ENCODE measurements at regions not wholly inside any gene's neighbourhood (a gene's known extent, or its start where the extent isn't known, plus 50 kb on each side); places are given as distances from the start of the nearest gene placed in this dataset.

- DNase-seq (ENCODE audit: low read depth): no peak
These were observed 91.7 kb upstream of the MAP3K4 start for GRCh38 chr6:160899671-160900430.

- DNase-seq (ENCODE audit: low read depth): no peak
These were observed 79.6 kb upstream of the MAP3K4 start for GRCh38 chr6:160911949-160912348.

GRCh38 chr6:160912411-160912810, 79.2 kb upstream of the MAP3K4 start:
- DNase-seq (ENCODE audit: low read depth): no peak

- DNase-seq (ENCODE audit: low read depth): no peak
These were observed 74.0 kb upstream of the MAP3K4 start for GRCh38 chr6:160917572-160917971.

GRCh38 chr6:160919723-160920440, 71.7 kb upstream of the MAP3K4 start:
- peak; percentile 34 for DNase-seq (ENCODE audit: low read depth)

- no peak for DNase-seq (ENCODE audit: low read depth)
These were observed 70.5 kb upstream of the MAP3K4 start for GRCh38 chr6:160921095-160921494.

- DNase-seq (ENCODE audit: low read depth): no peak
These were observed 65.0 kb upstream of the MAP3K4 start for GRCh38 chr6:160926281-160927276.

GRCh38 chr6:160927416-160927815, 64.2 kb upstream of the MAP3K4 start:
- no peak for DNase-seq (ENCODE audit: low read depth)

GRCh38 chr6:160929361-160929760, 62.2 kb upstream of the MAP3K4 start:
- DNase-seq (ENCODE audit: low read depth): no peak

- DNase-seq (ENCODE audit: low read depth): no peak
These were observed 61.7 kb upstream of the MAP3K4 start for GRCh38 chr6:160929831-160930230.

- peak; percentile 61 for DNase-seq (ENCODE audit: low read depth)
These were observed 60.8 kb upstream of the MAP3K4 start for GRCh38 chr6:160930547-160931377.

- DNase-seq (ENCODE audit: low read depth): no peak
These were observed 59.9 kb upstream of the MAP3K4 start for GRCh38 chr6:160931378-160932310.

- DNase-seq (ENCODE audit: low read depth): no peak
These were observed 58.3 kb upstream of the MAP3K4 start for GRCh38 chr6:160933256-160933655.

GRCh38 chr6:160934157-160934556, 57.4 kb upstream of the MAP3K4 start:
- DNase-seq (ENCODE audit: low read depth): no peak

- DNase-seq (ENCODE audit: low read depth): no peak
These were observed 51.4 kb upstream of the MAP3K4 start for GRCh38 chr6:160940197-160940596.

All from RPMI7951 (cell line).